A673 (cell line): ENCODE measurements at regions not wholly inside any gene's neighbourhood (a gene's known extent, or its start where the extent isn't known, plus 50 kb on each side); places are given as distances from the start of the nearest gene placed in this dataset.

Experiments
- EZH2 ChIP-seq: fragments of 200-600 bp; sonication (generic); IDR thresholded peaks from 2 replicates; pipeline ENCODE4 v1.6.1; 2017; ENCODE audit warnings: borderline replicate concordance, low read depth, mild to moderate bottlenecking, mixed read lengths, antibody characterized with exemption, low read length; ENCODE audit not compliant: poor library complexity, severe bottlenecking
- TF ChIP-seq, protein P1 (sequence below): fragments of 300-800, 200-600 bp; sonication (generic); conservative IDR thresholded peaks from 2 replicates; pipeline ENCODE4 v1.5.1; 2017; ENCODE audit warnings: low read depth, mild to moderate bottlenecking, antibody characterized with exemption, low read length, moderate library complexity, mixed read lengths

DNA sequence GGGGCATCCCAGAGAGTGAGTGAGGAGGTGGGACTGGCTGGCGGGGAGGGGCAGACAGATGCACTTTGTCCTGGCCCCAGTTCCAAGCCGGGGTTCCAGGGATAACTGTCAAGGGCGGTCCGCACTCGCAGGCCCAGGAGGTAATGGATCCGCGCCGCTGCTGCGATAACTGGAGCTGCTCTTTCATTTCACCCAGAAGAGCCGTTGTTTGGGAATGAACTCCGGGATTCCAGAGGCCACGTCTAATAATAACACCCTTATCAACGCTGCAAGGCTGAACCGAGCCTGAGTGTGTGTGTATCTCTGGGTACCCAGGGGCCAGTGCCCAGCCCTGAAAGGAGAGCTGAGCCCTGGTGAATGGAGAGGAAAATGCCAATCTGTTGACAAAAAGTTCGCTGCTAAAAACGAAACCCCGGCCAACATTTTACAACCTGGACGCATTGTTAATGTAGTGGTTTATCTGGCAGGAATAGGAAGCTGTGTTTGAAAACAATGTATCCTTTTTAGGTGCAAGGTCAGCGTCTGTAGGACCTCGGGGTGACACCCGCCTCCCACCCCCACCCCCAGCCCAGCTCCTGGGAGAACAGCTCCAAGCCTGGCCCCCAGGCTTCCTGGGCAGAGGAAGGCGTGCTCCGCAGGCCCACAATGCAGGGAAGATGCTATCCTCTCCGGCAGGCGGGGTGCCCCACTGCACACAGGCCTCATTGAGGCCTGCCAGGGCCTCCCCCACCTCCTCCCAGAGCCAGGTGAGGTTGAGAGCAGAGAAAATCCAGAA, 119.7 kb downstream of the PROX1 start:
- TF ChIP-seq, protein P1, sequence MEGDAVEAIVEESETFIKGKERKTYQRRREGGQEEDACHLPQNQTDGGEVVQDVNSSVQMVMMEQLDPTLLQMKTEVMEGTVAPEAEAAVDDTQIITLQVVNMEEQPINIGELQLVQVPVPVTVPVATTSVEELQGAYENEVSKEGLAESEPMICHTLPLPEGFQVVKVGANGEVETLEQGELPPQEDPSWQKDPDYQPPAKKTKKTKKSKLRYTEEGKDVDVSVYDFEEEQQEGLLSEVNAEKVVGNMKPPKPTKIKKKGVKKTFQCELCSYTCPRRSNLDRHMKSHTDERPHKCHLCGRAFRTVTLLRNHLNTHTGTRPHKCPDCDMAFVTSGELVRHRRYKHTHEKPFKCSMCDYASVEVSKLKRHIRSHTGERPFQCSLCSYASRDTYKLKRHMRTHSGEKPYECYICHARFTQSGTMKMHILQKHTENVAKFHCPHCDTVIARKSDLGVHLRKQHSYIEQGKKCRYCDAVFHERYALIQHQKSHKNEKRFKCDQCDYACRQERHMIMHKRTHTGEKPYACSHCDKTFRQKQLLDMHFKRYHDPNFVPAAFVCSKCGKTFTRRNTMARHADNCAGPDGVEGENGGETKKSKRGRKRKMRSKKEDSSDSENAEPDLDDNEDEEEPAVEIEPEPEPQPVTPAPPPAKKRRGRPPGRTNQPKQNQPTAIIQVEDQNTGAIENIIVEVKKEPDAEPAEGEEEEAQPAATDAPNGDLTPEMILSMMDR, result no peak
- TF ChIP-seq EZH2, result no peak
